ENCODE measurements at regions not wholly inside any gene's neighbourhood (a gene's known extent, or its start where the extent isn't known, plus 50 kb on each side); places are given as distances from the start of the nearest gene placed in this dataset.

GRCh38 chr13:69363360-69363759 lies 744.3 kb upstream of the ATXN8OS start:
- ChIA-PET POLR2A (no interaction called here), CTCF (no interaction called here)
- no peak for DNase-seq (ENCODE audit: low read depth)
- Histone ChIP-seq H3K36me3 (ENCODE audit: control insufficient read depth, insufficient read depth, low read length) (no peaks in the 10 kb centered on the region), H3K4me3 (ENCODE audit: low read depth, low read length) (no peak overlapping the region), H3K27me3 (ENCODE audit: control insufficient read depth, insufficient read depth, low read length) (no peaks in the 10 kb centered on the region)
- TF ChIP-seq CTCF (IDR thresholded peaks at IDR 0.05; ENCODE audit: insufficient read depth, low read depth, low read length) = no peak

GRCh38 chr13:69331245-69331644 lies 776.4 kb upstream of the ATXN8OS start:
- Histone ChIP-seq H3K36me3 (ENCODE audit: control insufficient read depth, insufficient read depth, low read length) (no peaks in the 10 kb centered on the region), H3K27me3 (ENCODE audit: control insufficient read depth, insufficient read depth, low read length) (no peaks in the 10 kb centered on the region), H3K4me3 (ENCODE audit: low read depth, low read length) (no peak overlapping the region)
- ChIA-PET CTCF (no interaction called here), POLR2A (no interaction called here)
- DNase-seq (ENCODE audit: low read depth) = no peak
- no peak for TF ChIP-seq CTCF (IDR thresholded peaks at IDR 0.05; ENCODE audit: insufficient read depth, low read depth, low read length)

GRCh38 chr13:69324090-69324886 lies 783.3 kb upstream of the ATXN8OS start:
- no peak overlapping the region for H3K4me3 ChIP-seq (ENCODE audit: low read depth, low read length)
- no peak for TF ChIP-seq CTCF (IDR thresholded peaks at IDR 0.05; ENCODE audit: insufficient read depth, low read depth, low read length)
- H3K36me3 ChIP-seq (ENCODE audit: control insufficient read depth, insufficient read depth, low read length) = no peaks in the 10 kb centered on the region
- POLR2A ChIA-PET = no interaction called here
- DNase-seq (ENCODE audit: low read depth) = no peak
- CTCF ChIA-PET = no interaction called here
- H3K27me3 ChIP-seq (ENCODE audit: control insufficient read depth, insufficient read depth, low read length) = no peaks in the 10 kb centered on the region

- DNase-seq (ENCODE audit: low read depth) = no peak
- no peak overlapping the region for H3K4me3 ChIP-seq (ENCODE audit: low read depth, low read length)
- CTCF ChIA-PET = no interaction called here
- H3K27me3 ChIP-seq (ENCODE audit: control insufficient read depth, insufficient read depth, low read length) = no peaks in the 10 kb centered on the region
- no peak for TF ChIP-seq CTCF (IDR thresholded peaks at IDR 0.05; ENCODE audit: insufficient read depth, low read depth, low read length)
- POLR2A ChIA-PET = no interaction called here
- no peaks in the 10 kb centered on the region for H3K36me3 ChIP-seq (ENCODE audit: control insufficient read depth, insufficient read depth, low read length)
These were observed 788.0 kb upstream of the ATXN8OS start for GRCh38 chr13:69319656-69320055.

DNA sequence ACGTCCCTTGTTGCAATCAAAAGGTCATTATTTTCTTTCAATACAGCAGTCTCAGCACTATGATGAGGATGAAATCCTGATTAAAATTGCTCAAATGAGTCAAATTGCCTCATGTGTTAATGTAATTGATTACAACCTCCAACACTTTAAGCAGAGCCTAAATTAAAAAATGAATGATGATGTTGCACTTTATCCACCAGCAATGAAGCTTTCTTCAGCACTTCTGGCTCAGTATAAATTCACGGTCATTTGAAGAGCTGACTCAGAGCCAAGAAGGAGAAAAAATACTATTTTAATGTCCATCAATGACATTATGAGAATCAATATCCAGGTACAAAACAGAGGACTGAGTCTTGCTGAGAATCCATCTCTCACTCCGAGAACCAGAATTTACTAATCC lies 792.6 kb upstream of the ATXN8OS start:
- Histone ChIP-seq H3K27me3 (ENCODE audit: control insufficient read depth, insufficient read depth, low read length) (no peaks in the 10 kb centered on the region), H3K36me3 (ENCODE audit: control insufficient read depth, insufficient read depth, low read length) (no peaks in the 10 kb centered on the region), H3K4me3 (ENCODE audit: low read depth, low read length) (no peak overlapping the region)
- POLR2A ChIA-PET = no interaction called here
- TF ChIP-seq CTCF (IDR thresholded peaks at IDR 0.05; ENCODE audit: insufficient read depth, low read depth, low read length) = no peak
- DNase-seq (ENCODE audit: low read depth) = no peak
- CTCF ChIA-PET = no interaction called here

All from BJ (cell line).